Lung (tissue), 11 donors: ENCODE measurements at regions not wholly inside any gene's neighbourhood (a gene's known extent, or its start where the extent isn't known, plus 50 kb on each side); places are given as distances from the start of the nearest gene placed in this dataset.

Experiments used
- ATAC-seq: fragments of 200-7000 bp; cut with Tn5 transposase; one replicate; pipeline ENCODE4 v1.9.1; 2020; ENCODE audit warnings: moderate number of reproducible peaks; ENCODE audit not compliant: insufficient read depth, low FRiP score
- DNase-seq, 3 donors: peaks; one replicate each; pipeline ENCODE4 v3.0.0-alpha.2; 2013 to 2017
- H3K27ac ChIP-seq, 2 donors: one replicate each; pipeline ENCODE4 v1.5.1; 2013; ENCODE audit warnings: mild to moderate bottlenecking in 2 of 2, moderate library complexity in 2 of 2, control low read depth in 1 of 2, inconsistent platforms in 1 of 2, low read depth in 1 of 2, low read length in 1 of 2
- H3K27me3 ChIP-seq, 3 donors: one replicate each; pipeline ENCODE4 v1.5.1; 2013; ENCODE audit warnings: low read length in 2 of 3; ENCODE audit not compliant: control insufficient read depth in 3 of 3, insufficient read depth in 3 of 3
- H3K36me3 ChIP-seq, 4 donors: one replicate each; pipeline ENCODE4 v1.5.1; 2013; ENCODE audit warnings: low read length in 4 of 4, mild to moderate bottlenecking in 1 of 4, moderate library complexity in 1 of 4; ENCODE audit not compliant: control insufficient read depth in 4 of 4, insufficient read depth in 4 of 4
- H3K4me1 ChIP-seq, 5 donors: one replicate each; pipeline ENCODE4 v1.5.1; 2013; ENCODE audit warnings: low read length in 5 of 5, mild to moderate bottlenecking in 2 of 5, moderate library complexity in 1 of 5; ENCODE audit not compliant: control insufficient read depth in 5 of 5, insufficient read depth in 5 of 5
- H3K4me3 ChIP-seq: one replicate; pipeline ENCODE4 v1.5.1; 2013; ENCODE audit warnings: mild to moderate bottlenecking, control low read depth, moderate library complexity
- H3K9ac ChIP-seq, 2 donors: one replicate each; pipeline ENCODE4 v1.5.1; 2013; ENCODE audit warnings: low read length in 2 of 2, control low read depth in 1 of 2; ENCODE audit not compliant: insufficient read depth in 1 of 2
- H3K9me3 ChIP-seq, 4 donors: one replicate each; pipeline ENCODE4 v1.5.1; 2013; ENCODE audit warnings: low read length in 3 of 4, mild to moderate bottlenecking in 1 of 4, moderate library complexity in 1 of 4; ENCODE audit not compliant: control insufficient read depth in 4 of 4, insufficient read depth in 3 of 4
- CTCF ChIP-seq: IDR thresholded peaks from 2 replicates; pipeline ENCODE4 v1.5.1; 2012; ENCODE audit warnings: mild to moderate bottlenecking; ENCODE audit errors: control extremely low read depth, extremely low read depth
- WGBS, 2 donors: extraction: QIAGEN DNeasy Blood & Tissue Kit; methylation state at CpG; one replicate each; pipeline ENCODE4 v1.1.7; 2013; 5-methylcytosine and 5-hydroxymethylcytosine counted together
- donor health status: control.
- donor health status: control.
- donor health status: Bipolar disorder and iron deficiency.
- donor health status: healthy.
- donor health status: DM: yes; HTN: yes; CAD: no.

DNA sequence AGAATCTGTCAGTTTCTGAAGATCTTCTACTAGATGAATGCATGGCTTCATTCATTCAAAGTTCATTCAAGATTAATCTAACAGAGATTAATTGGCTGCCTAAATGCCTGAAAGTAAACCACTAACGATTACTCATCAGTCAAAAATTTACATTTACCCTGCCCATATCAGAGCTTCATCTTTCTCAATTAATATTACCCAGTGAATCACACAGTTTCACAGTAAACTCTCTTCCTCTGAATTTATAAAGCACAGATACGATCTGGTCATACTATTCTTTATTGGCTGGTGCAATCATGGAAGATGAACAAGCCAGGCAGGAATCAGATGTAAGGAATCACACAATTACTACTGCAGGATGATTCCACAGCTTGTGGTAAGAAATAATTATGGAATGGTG lies 377.7 kb downstream of the SLC16A7 start:
- ATAC-seq (no peak), DNase-seq (no peak)
- TF ChIP-seq CTCF, result no peak
- Histone ChIP-seq H3K4me3 (no peak overlapping the region), H3K9me3 (no peaks in the 10 kb centered on the region), H3K9ac (no peak overlapping the region), H3K36me3 (no peaks in the 10 kb centered on the region), H3K27ac (no peak overlapping the region), H3K27me3 (no peaks in the 10 kb centered on the region), H3K4me1 (no peaks in the 10 kb centered on the region)
- 63 to 80% methylated on average over 2 of the region's 2 CpGs for WGBS, 2 donors

DNA sequence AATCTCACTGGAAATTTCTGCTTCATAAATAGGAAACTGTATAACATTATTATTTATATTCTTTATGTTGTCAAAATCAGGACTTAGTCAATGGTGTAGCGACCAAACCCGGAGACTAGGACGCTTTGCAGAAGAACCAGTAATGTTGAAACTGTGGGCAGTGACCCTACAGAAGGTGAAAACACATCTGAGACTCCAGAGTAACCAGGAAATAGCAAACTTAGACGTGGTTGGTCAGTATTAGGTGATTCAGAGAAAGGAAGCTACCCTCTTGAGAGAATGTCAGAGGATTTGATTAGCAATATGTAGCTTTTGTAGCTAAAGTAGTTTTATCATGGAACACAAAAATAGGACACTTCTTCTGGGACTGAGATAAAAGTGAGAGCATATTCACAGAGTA lies 381.9 kb downstream of the SLC16A7 start:
- Histone ChIP-seq H3K27ac (no peak overlapping the region), H3K27me3 (no peaks in the 10 kb centered on the region), H3K4me3 (no peak overlapping the region), H3K36me3 (no peaks in the 10 kb centered on the region), H3K4me1 (no peaks in the 10 kb centered on the region), H3K9ac (no peak overlapping the region), H3K9me3 (no peaks in the 10 kb centered on the region)
- 51 to 58% methylated on average over 4 of the region's 4 CpGs for WGBS, 2 donors
- DNase-seq (no peak), ATAC-seq (no peak)
- TF ChIP-seq CTCF, result no peak

GRCh38 chr12:59980476-59980875 lies 384.6 kb downstream of the SLC16A7 start:
- Histone ChIP-seq H3K9me3 (no peaks in the 10 kb centered on the region), H3K27ac (no peak overlapping the region), H3K4me1 (no peaks in the 10 kb centered on the region), H3K4me3 (no peak overlapping the region), H3K9ac (no peak overlapping the region), H3K27me3 (no peaks in the 10 kb centered on the region), H3K36me3 (no peaks in the 10 kb centered on the region)
- ATAC-seq (no peak), DNase-seq (no peak)
- TF ChIP-seq CTCF, result no peak
- WGBS, 2 donors, result 83 to 97% methylated on average over 1 of the region's 1 CpG

DNA sequence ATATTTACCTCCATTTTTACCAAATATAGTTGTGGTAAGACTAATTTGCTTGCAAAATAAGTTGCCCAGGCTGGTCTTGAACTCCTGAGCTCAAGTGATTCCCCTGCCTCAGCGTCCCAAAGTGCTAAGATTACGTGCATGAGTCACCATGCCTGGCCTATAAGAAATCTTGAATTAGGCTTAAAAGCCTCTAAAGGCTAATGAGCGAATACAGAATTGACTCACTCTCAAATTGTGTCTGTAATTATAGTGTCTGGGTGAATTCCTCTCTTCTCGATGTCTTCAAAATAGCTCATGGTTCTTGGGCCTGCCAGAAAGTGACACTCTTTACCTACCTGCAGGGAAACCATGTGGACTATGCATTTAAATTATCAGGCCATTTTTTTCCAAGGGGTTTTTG lies 403.5 kb downstream of the SLC16A7 start:
- Histone ChIP-seq H3K27ac (no peak overlapping the region), H3K27me3 (no peaks in the 10 kb centered on the region), H3K9ac (no peak overlapping the region), H3K4me1 (no peaks in the 10 kb centered on the region), H3K9me3 (no peaks in the 10 kb centered on the region), H3K36me3 (no peaks in the 10 kb centered on the region), H3K4me3 (no peak overlapping the region)
- 86 to 90% methylated on average over 4 of the region's 4 CpGs for WGBS, 2 donors
- ATAC-seq, result no peak
- DNase-seq, result no peak
- no peak for TF ChIP-seq CTCF
